Lower leg skin (tissue), 4 donors: ENCODE measurements at regions not wholly inside any gene's neighbourhood (a gene's known extent, or its start where the extent isn't known, plus 50 kb on each side); places are given as distances from the start of the nearest gene placed in this dataset.

Source experiments
- DNase-seq, 2 donors: peaks; one replicate each; pipeline ENCODE4 v3.0.0-alpha.2; 2019; ENCODE audit warnings: low spot score in 2 of 2
- H3K4me3 ChIP-seq: fragments of 200-600 bp; sonication (generic); 2 replicates; pipeline ENCODE4 v1.5.1; 2017; ENCODE audit warnings: mild to moderate bottlenecking, low read depth; ENCODE audit not compliant: poor library complexity, severe bottlenecking
- POLR2A ChIP-seq, 2 donors: fragments of 450-650 bp; IDR thresholded peaks; one replicate each; pipeline ENCODE4 v1.6.1; 2016 to 2017; ENCODE audit warnings: antibody characterized with exemption in 2 of 2, mild to moderate bottlenecking in 1 of 2, moderate library complexity in 1 of 2
- WGBS, 2 donors: methylation state at CpG; one replicate each; pipeline ENCODE4 v1.1.5; 2018; 5-methylcytosine and 5-hydroxymethylcytosine counted together
- intact Hi-C: fragments of 100-400 bp; cut with DNase I; formaldehyde crosslinking; loops from one replicate; pipeline ENCODE4 v1.15.0; 2023; ENCODE audit warnings: low total_unique reads
- TF ChIP-seq, protein P1 (sequence below), 3 donors: fragments of 450-650 bp; IDR thresholded peaks; one replicate each; pipeline ENCODE4 v1.5.1; 2016; ENCODE audit warnings: antibody characterized with exemption in 3 of 3, mild to moderate bottlenecking in 3 of 3, moderate library complexity in 2 of 3

DNA sequence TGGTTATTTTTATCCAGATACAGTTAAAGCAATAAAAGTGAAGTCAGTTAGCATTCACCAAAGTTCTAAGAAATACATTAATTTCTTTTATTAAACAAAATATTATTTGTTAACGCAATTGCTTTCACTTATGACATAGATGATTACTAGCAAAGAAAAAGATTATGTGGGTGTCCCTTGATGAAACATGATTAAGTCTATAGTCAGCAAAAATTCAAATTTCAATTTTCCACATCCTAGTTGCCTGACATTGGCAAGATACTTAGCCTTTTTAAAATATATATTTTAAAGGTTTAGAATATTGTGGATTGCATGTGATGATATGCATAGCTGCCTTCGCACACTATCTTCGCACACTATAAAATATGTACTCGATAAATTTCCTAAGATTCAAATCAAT, 1780.5 kb upstream of the MIR17HG start:
- TF ChIP-seq, protein P1, sequence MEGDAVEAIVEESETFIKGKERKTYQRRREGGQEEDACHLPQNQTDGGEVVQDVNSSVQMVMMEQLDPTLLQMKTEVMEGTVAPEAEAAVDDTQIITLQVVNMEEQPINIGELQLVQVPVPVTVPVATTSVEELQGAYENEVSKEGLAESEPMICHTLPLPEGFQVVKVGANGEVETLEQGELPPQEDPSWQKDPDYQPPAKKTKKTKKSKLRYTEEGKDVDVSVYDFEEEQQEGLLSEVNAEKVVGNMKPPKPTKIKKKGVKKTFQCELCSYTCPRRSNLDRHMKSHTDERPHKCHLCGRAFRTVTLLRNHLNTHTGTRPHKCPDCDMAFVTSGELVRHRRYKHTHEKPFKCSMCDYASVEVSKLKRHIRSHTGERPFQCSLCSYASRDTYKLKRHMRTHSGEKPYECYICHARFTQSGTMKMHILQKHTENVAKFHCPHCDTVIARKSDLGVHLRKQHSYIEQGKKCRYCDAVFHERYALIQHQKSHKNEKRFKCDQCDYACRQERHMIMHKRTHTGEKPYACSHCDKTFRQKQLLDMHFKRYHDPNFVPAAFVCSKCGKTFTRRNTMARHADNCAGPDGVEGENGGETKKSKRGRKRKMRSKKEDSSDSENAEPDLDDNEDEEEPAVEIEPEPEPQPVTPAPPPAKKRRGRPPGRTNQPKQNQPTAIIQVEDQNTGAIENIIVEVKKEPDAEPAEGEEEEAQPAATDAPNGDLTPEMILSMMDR (IDR thresholded peaks at IDR 0.05), result no peak
- TF ChIP-seq POLR2A (IDR thresholded peaks at IDR 0.05), result no peak
- H3K4me3 ChIP-seq, result no peak overlapping the region
- intact Hi-C loops, result no loop called here
- DNase-seq, result no peak
- WGBS, 2 donors, result 80 to 82% methylated on average over 4 of the region's 4 CpGs

DNA sequence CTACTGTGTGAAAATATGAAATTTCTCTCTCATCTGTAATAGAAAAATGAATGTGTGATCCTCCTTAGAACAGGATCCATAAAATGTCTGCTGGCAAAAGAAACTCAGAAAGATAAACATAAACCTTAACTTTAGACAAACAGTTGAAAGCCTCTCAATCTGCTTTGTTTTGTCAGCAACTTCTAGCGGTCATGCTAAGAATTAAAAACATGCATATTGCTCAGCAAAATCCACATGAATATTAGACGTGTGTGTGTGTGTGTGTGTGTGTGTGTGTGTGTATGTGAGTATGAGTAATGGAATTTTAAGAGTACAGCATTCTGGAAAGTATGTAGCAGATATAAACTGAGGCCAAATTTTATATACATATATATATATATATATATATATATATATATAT, 1779.2 kb upstream of the MIR17HG start:
- intact Hi-C loops, result no loop called here
- WGBS, 2 donors, result 78 to 81% methylated on average over 2 of the region's 2 CpGs
- no peak for DNase-seq
- TF ChIP-seq, protein P1 (IDR thresholded peaks at IDR 0.05), result no peak
- TF ChIP-seq POLR2A (IDR thresholded peaks at IDR 0.05), result no peak
- H3K4me3 ChIP-seq, result no peak overlapping the region

DNA sequence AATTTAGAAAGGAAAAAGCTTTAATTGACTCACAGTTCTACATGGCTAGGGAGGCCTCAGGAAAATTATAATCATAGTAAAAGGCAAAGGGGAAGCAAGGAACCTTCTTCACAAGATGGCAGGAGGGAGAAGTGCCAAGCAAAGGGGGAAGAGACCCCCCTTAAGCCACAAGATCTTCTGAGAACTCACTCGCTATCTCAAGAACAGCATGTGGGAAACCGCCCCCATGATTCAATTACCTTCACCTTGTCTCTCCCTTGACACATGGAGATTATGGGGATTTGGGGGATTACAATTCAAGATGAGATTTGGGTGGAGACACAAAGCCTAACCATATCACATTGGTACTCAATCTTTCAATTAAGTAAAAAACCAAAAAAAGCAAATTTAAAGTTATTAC, 1778.7 kb upstream of the MIR17HG start:
- no peak overlapping the region for H3K4me3 ChIP-seq
- no peak for TF ChIP-seq POLR2A (IDR thresholded peaks at IDR 0.05)
- TF ChIP-seq, protein P1 (IDR thresholded peaks at IDR 0.05), result no peak
- WGBS, 2 donors, result 68 to 71% methylated on average over 2 of the region's 2 CpGs
- DNase-seq, result no peak
- intact Hi-C loops, result no loop called here

DNA sequence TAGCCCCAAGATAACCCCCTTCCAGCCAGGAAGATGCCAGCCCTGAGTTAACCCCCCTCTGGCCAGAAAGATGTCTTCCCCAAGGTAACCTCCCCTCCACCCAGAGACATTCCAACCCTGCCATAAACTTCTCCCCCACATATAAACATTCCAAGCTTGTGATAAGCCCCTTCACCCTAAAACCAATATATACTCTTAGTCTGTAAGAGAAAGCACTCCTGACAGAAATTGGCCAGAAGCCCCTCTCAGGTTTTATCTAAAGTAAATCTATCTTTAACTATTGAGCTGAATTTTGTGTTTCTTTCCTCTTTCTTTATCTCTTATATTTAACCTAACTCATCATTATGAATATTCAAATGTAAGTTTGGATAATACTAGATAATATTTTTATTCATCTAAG, 1775.8 kb upstream of the MIR17HG start:
- intact Hi-C loops, result no loop called here
- TF ChIP-seq, protein P1 (IDR thresholded peaks at IDR 0.05), result no peak
- TF ChIP-seq POLR2A (IDR thresholded peaks at IDR 0.05), result no peak
- DNase-seq, result no peak
- H3K4me3 ChIP-seq, result no peak overlapping the region

DNA sequence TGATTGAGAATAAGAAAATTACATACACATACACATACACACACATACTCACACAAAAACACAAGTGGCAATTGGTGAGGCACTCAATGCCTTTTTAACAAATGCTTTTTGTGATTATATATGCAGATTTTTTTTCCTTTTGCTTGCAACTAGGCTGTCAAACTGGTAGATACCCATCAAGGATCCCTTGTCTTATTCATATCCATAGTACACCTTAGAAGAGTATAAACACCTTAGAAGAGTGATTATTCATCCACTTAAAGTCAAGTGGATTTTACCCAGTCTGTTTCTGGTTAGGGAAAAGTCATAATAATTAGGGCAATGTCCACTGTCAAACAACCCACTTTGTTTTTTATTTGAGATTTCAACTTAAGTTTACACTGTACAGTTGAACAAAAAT, 1773.4 kb upstream of the MIR17HG start:
- intact Hi-C loops, result no loop called here
- H3K4me3 ChIP-seq, result no peak overlapping the region
- no peak for TF ChIP-seq POLR2A (IDR thresholded peaks at IDR 0.05)
- TF ChIP-seq, protein P1 (IDR thresholded peaks at IDR 0.05), result no peak
- DNase-seq, result no peak

DNA sequence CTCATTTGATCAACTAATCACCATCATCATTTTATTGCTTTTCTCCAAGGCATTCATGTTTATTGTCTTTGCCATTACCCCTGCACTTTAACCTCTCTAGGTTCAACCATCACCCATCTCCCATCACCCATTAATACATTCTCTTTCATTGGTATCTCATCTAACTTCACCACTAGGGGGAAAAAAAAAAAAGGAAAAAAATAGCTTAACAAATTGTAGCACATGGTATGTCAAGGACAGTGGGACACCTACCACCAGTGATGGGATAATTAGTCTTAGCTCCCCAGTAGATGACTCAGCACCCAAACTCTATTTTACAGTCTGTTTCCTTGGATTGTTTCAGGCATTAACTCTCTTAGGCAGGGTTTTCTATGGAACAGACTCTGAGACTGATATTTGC, 1770.2 kb upstream of the MIR17HG start:
- DNase-seq, result no peak
- intact Hi-C loops, result no loop called here
- H3K4me3 ChIP-seq, result no peak overlapping the region
- TF ChIP-seq, protein P1 (IDR thresholded peaks at IDR 0.05), result no peak
- TF ChIP-seq POLR2A (IDR thresholded peaks at IDR 0.05), result no peak
